ENCODE measurements at regions not wholly inside any gene's neighbourhood (a gene's known extent, or its start where the extent isn't known, plus 50 kb on each side); places are given as distances from the start of the nearest gene placed in this dataset.

DNA sequence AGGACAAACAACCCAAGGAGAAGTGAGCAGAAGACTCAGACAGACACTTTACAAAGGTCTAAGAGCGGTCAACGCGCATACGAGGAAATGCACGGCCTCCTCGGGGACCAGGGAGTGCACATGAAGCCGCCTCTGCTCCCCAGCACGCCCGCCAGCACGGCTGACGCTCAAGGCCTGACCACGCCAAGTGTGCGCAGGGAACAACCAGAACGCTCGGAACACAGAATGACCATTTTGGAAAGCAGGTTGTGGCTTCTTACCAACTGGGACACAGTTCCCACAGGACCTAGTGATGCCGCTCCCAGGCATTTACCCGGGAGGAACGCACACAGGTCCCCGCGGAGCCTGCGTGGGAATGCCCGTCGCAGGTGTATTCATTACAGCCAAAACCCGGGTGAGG is 191.5 kb upstream of the PPP1R26 start:
- CTCF ChIA-PET = no interaction called here
- Mint-ChIP-seq H3K27me3 (peaks cover 7 to 26% of the 10 kb centered on the region in 2 donors), H3K27ac (no peak overlapping the region), H3K4me3 (no peak overlapping the region), H3K36me3 (no peaks in the 10 kb centered on the region), H3K9me3 (no peaks in the 10 kb centered on the region), H3K4me1 (no peaks in the 10 kb centered on the region)
- POLR2A ChIA-PET = no interaction called here
- Histone ChIP-seq H3K4me3 (ENCODE audit: low read length) (no peak overlapping the region), H3K4me1 (ENCODE audit: insufficient read depth, low read length) (no peaks in the 10 kb centered on the region), H3K9me3 (ENCODE audit: low read length) (no peaks in the 10 kb centered on the region), H3K36me3 (ENCODE audit: insufficient read depth, low read length) (no peaks in the 10 kb centered on the region), H3K27me3 (ENCODE audit: insufficient read depth, low read length, poor library complexity, severe bottlenecking) (no peaks in the 10 kb centered on the region), H3K27ac (ENCODE audit: low read depth, low read length) (no peak overlapping the region)
- no peak for DNase-seq

DNA sequence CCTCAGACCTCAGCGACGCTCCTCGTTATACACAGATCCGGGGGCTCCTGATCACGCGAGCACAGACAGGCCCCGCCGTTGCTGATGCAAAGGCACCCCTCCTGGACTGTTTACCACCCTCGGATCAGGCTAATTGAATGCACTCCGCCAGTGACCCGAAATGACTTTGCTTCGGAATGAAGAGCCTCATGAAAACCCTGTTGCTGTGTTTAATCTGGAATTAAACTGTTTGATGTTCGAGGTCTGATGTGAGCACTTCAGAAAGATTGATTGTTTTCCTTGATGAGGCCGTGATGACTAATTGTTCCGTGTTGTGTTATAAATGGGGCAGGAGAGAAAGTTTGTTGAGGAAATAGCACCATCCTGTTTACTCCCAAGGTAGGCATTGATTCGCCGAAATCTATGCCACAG is 190.5 kb upstream of the PPP1R26 start:
- CTCF ChIA-PET = no interaction called here
- no peaks in the 10 kb centered on the region for H3K36me3 ChIP-seq (ENCODE audit: insufficient read depth, low read length)
- POLR2A ChIA-PET = no interaction called here
- H3K4me1 ChIP-seq (ENCODE audit: insufficient read depth, low read length) = no peaks in the 10 kb centered on the region
- no peak for DNase-seq
- H3K9me3 ChIP-seq (ENCODE audit: low read length) = no peaks in the 10 kb centered on the region
- peaks cover 7 to 26% of the 10 kb centered on the region in 2 donors for H3K27me3 Mint-ChIP-seq
- no peak overlapping the region for H3K4me3 ChIP-seq (ENCODE audit: low read length)
- H3K27me3 ChIP-seq (ENCODE audit: insufficient read depth, low read length, poor library complexity, severe bottlenecking) = no peaks in the 10 kb centered on the region
- no peaks in the 10 kb centered on the region for H3K36me3 Mint-ChIP-seq
- no peaks in the 10 kb centered on the region for H3K4me1 Mint-ChIP-seq
- H3K27ac Mint-ChIP-seq = no peak overlapping the region
- no peak overlapping the region for H3K27ac ChIP-seq (ENCODE audit: low read depth, low read length)
- no peaks in the 10 kb centered on the region for H3K9me3 Mint-ChIP-seq
- no peak overlapping the region for H3K4me3 Mint-ChIP-seq

DNA sequence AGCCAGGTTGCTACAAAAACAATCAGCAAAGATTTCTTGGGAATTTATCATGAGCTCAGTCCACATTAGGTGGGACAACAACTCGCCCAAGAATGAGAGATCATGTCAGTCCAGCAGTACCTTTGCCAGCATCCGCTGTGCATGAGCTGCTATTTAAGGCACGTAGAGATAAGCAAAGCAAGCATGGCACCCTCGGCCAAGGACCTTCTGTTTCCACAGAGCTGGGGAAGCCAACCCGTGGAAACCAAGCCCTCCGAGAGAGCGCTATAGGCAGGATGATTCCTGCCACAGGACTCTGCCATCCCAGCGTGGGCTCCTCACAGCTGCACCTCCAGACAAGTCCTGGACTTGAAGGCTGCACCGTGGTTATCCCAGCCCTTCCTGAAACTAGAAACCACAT is 189.5 kb upstream of the PPP1R26 start:
- no peak overlapping the region for H3K27ac Mint-ChIP-seq
- H3K36me3 ChIP-seq (ENCODE audit: insufficient read depth, low read length) = no peaks in the 10 kb centered on the region

DNA sequence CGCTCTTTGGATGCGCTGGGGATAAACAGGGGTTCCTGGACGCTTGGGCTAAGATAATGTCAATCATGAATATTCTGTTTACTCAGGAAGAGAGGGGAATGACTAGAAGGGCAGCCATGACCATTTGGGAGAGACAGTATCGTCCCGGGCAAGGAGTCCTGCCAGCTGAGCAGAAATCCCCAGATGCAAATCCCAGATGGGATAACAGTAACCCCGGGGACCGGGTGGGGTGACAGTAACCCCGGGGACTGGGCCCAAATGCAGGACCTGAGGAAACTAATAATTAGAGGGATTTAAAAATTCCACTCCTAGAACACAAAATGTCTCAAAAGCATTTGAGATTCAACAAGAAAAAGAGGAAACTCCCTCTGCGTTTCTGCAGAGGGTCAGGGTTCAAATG is 189.0 kb upstream of the PPP1R26 start:
- H3K36me3 Mint-ChIP-seq = no peaks in the 10 kb centered on the region
- DNase-seq = no peak
- no peaks in the 10 kb centered on the region for H3K36me3 ChIP-seq (ENCODE audit: insufficient read depth, low read length)
- H3K4me1 Mint-ChIP-seq = no peaks in the 10 kb centered on the region
- no peak overlapping the region for H3K4me3 ChIP-seq (ENCODE audit: low read length)
- H3K27ac Mint-ChIP-seq = peak overlapping the region in 1 of 8 donors; percentile 17
- H3K4me1 ChIP-seq (ENCODE audit: insufficient read depth, low read length) = no peaks in the 10 kb centered on the region
- H3K27ac ChIP-seq (ENCODE audit: low read depth, low read length) = no peak overlapping the region
- H3K4me3 Mint-ChIP-seq = no peak overlapping the region
- no peaks in the 10 kb centered on the region for H3K27me3 ChIP-seq (ENCODE audit: insufficient read depth, low read length, poor library complexity, severe bottlenecking)
- H3K27me3 Mint-ChIP-seq = peaks cover 7 to 26% of the 10 kb centered on the region in 2 donors
- ChIA-PET POLR2A (no interaction called here), CTCF (no interaction called here)
- no peaks in the 10 kb centered on the region for H3K9me3 Mint-ChIP-seq
- no peaks in the 10 kb centered on the region for H3K9me3 ChIP-seq (ENCODE audit: low read length)

More for the DNA sequence above, 189.5 kb upstream of the PPP1R26 start:
- H3K4me3 ChIP-seq (ENCODE audit: low read length) = no peak overlapping the region
- no peaks in the 10 kb centered on the region for H3K9me3 ChIP-seq (ENCODE audit: low read length)
- no peak overlapping the region for H3K4me3 Mint-ChIP-seq
- H3K27me3 ChIP-seq (ENCODE audit: insufficient read depth, low read length, poor library complexity, severe bottlenecking) = no peaks in the 10 kb centered on the region
- H3K9me3 Mint-ChIP-seq = no peaks in the 10 kb centered on the region
- no peaks in the 10 kb centered on the region for H3K4me1 Mint-ChIP-seq
- H3K27me3 Mint-ChIP-seq = peaks cover 4 to 26% of the 10 kb centered on the region in 2 donors
- H3K36me3 Mint-ChIP-seq = no peaks in the 10 kb centered on the region
- H3K4me1 ChIP-seq (ENCODE audit: insufficient read depth, low read length) = no peaks in the 10 kb centered on the region
- ChIA-PET CTCF (no interaction called here), POLR2A (no interaction called here)
- no peak for DNase-seq
- H3K27ac ChIP-seq (ENCODE audit: low read depth, low read length) = no peak overlapping the region

DNA sequence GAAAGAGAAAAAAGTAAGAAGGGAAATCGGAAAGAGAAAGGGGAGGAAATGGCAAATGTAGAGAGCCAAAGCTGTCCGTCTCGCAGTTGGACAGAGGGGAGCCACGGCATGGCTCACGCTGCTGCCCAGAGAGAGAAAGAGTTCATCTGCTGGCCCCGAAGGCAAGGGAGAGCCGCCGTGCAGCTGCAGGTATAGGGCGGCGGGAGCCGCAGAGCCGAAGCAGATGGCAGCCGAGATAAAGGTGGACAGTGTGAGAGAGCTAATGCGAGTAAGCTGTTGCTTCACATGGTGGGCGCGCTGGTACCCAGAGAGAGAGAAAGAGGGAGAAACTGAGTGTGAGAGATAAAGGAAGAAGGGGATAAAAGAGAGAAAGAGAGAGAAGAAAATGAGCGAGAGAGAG is 188.4 kb upstream of the PPP1R26 start:
- Histone ChIP-seq H3K4me3 (ENCODE audit: low read length) (no peak overlapping the region), H3K4me1 (ENCODE audit: insufficient read depth, low read length) (no peaks in the 10 kb centered on the region), H3K27me3 (ENCODE audit: insufficient read depth, low read length, poor library complexity, severe bottlenecking) (no peaks in the 10 kb centered on the region), H3K9me3 (ENCODE audit: low read length) (no peaks in the 10 kb centered on the region), H3K36me3 (ENCODE audit: insufficient read depth, low read length) (no peaks in the 10 kb centered on the region), H3K27ac (ENCODE audit: low read depth, low read length) (no peak overlapping the region)
- no peak for DNase-seq
- Mint-ChIP-seq H3K9me3 (no peaks in the 10 kb centered on the region), H3K27ac (no peak overlapping the region), H3K27me3 (peaks cover 7 to 26% of the 10 kb centered on the region in 2 donors), H3K4me3 (no peak overlapping the region), H3K36me3 (no peaks in the 10 kb centered on the region), H3K4me1 (no peaks in the 10 kb centered on the region)
- ChIA-PET CTCF (no interaction called here), POLR2A (no interaction called here)

DNA sequence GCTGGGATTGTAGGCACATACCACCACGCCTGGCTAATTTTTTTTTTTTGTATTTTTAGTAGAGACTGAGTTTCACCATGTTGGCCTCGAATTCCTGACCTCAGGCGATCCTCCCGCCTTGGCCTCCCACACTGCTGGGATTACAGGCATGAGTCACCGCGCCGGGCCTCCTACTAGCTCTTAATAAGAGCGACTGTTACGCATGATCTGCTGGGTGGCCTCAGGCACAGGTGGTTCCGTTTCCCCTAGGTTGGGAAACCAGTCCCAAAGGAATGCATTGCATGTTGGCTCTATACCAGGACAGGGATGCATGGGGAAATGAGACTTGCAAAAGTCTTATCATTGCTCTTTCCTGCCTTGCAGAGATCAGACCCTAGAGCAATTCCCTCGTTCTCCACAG is 184.7 kb upstream of the PPP1R26 start:
- Histone ChIP-seq H3K27ac (ENCODE audit: low read depth, low read length) (no peak overlapping the region), H3K4me3 (ENCODE audit: low read length) (no peak overlapping the region), H3K4me1 (ENCODE audit: insufficient read depth, low read length) (no peaks in the 10 kb centered on the region), H3K36me3 (ENCODE audit: insufficient read depth, low read length) (no peaks in the 10 kb centered on the region), H3K27me3 (ENCODE audit: insufficient read depth, low read length, poor library complexity, severe bottlenecking) (no peaks in the 10 kb centered on the region), H3K9me3 (ENCODE audit: low read length) (no peaks in the 10 kb centered on the region)
- ChIA-PET POLR2A (no interaction called here), CTCF (no interaction called here)
- Mint-ChIP-seq H3K4me3 (no peak overlapping the region), H3K36me3 (no peaks in the 10 kb centered on the region), H3K27ac (no peak overlapping the region), H3K4me1 (no peaks in the 10 kb centered on the region), H3K27me3 (peaks cover 17 to 37% of the 10 kb centered on the region in 2 donors), H3K9me3 (no peaks in the 10 kb centered on the region)
- no peak for DNase-seq

DNA sequence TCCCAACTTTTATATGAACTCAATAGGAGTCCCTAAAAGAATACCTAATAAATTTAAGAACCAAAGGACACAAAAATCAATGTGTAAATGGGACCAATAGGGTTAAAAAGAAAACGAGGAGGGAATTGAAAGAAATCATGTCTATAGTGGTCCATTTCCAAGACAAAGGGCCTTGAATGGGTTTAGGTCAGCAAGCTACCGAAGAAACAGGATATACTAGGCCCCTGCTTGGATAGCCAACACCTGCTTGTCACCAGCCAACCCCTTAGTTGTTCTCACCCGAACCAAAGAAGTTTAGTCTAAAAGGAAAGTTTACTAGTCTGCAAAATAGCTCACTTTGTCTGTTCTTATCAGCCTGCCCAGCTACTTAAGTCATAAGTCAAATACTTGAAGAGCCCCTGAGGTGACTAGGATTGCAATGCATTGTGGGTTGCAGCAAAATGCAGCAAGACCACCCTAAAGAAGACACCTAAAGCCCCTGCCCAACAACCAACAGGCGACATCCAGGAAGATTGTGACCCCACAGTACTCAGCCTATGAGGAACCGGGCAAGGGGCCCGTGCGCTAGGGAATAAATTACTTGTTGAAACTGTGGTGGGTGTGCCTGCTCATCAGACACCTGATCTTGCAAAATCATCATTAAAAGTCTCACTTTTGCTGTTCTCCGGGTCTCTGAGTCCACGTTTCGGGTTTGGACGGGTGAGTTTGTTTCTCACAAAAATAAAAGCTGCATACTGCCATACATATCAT is 183.9 kb upstream of the PPP1R26 start:
- Histone ChIP-seq H3K27me3 (ENCODE audit: insufficient read depth, low read length, poor library complexity, severe bottlenecking) (no peaks in the 10 kb centered on the region), H3K4me1 (ENCODE audit: insufficient read depth, low read length) (no peaks in the 10 kb centered on the region), H3K36me3 (ENCODE audit: insufficient read depth, low read length) (no peaks in the 10 kb centered on the region), H3K4me3 (ENCODE audit: low read length) (no peak overlapping the region), H3K9me3 (ENCODE audit: low read length) (no peaks in the 10 kb centered on the region), H3K27ac (ENCODE audit: low read depth, low read length) (no peak overlapping the region)
- no peak for DNase-seq
- Mint-ChIP-seq H3K4me3 (no peak overlapping the region), H3K4me1 (no peaks in the 10 kb centered on the region), H3K27ac (no peak overlapping the region), H3K9me3 (peaks cover 0 to 2% (median 0%) of the 10 kb centered on the region in 5 donors), H3K36me3 (no peaks in the 10 kb centered on the region), H3K27me3 (peaks cover 15 to 31% of the 10 kb centered on the region in 2 donors)
- CTCF ChIA-PET = no interaction called here
- POLR2A ChIA-PET = no interaction called here

DNA sequence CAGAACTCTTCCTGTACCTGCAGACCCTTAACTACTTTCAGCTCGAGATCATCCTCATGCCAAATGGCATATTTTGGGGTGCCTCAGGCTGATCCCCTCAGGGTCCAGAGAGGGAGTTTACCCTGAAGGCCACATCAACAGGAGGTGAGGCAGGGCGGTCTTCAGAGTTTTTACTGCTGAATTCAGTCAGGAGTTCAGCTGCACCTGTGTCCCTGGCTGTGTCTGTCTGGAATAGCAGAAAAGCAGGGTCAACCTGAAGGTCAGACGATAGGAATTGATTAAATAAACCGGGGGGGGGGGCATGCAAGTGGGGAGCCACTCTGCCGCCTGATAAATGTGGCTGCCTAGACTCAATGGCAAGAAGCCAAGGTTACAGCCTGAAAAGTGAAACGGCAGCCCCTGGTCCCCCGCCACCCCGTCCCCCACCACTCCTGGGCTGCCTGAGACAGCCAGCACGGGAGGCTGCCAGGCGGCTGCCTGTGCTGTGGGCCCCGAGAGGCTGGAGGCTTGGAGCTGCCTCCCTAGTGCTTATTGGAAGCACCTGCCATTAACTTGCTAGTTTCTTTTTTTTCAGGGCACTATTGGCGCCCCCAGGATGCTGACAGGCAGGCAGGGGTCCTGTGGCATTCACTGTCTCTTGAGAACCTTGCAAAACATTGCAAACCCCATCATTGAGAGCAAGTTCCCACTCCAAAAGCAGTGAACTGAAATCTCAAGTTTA is 182.7 kb upstream of the PPP1R26 start:
- no peak for DNase-seq
- Mint-ChIP-seq H3K27ac (no peak overlapping the region), H3K4me1 (no peaks in the 10 kb centered on the region), H3K36me3 (no peaks in the 10 kb centered on the region), H3K4me3 (no peak overlapping the region), H3K27me3 (peaks cover 13 to 26% of the 10 kb centered on the region in 2 donors), H3K9me3 (peaks cover 0 to 2% (median 0%) of the 10 kb centered on the region in 5 donors)
- POLR2A ChIA-PET = no interaction called here
- H3K4me1 ChIP-seq (ENCODE audit: insufficient read depth, low read length) = no peaks in the 10 kb centered on the region
- no peaks in the 10 kb centered on the region for H3K27me3 ChIP-seq (ENCODE audit: insufficient read depth, low read length, poor library complexity, severe bottlenecking)
- CTCF ChIA-PET = no interaction called here
- no peak overlapping the region for H3K4me3 ChIP-seq (ENCODE audit: low read length)
- H3K9me3 ChIP-seq (ENCODE audit: low read length) = no peaks in the 10 kb centered on the region
- no peak overlapping the region for H3K27ac ChIP-seq (ENCODE audit: low read depth, low read length)
- no peaks in the 10 kb centered on the region for H3K36me3 ChIP-seq (ENCODE audit: insufficient read depth, low read length)
